HepG2 (cell line): ENCODE measurements at regions not wholly inside any gene's neighbourhood (a gene's known extent, or its start where the extent isn't known, plus 50 kb on each side); places are given as distances from the start of the nearest gene placed in this dataset.

Experiments used
- ATAC-seq: fragments of 200-7000 bp; cut with Tn5 transposase; 3 replicates; pipeline ENCODE4 v1.9.1; 2020; ENCODE audit warnings: mild to moderate bottlenecking, moderate library complexity
- BruUV-seq: library from RNA; stranded (reverse); fragments of 400-500 nt; replicated peaks from 2 replicates; lab custom pipeline; 2021; lab: Mats Ljungman, UMichigan
- CTCF ChIA-PET: fragments of 300-600 bp; formaldehyde crosslinking; extraction: SDS; loops from one replicate; lab custom pipeline; 2021; ENCODE audit warnings: low total read pairs, inconsistent platforms, low intra/inter-chr PET ratio; lab: Yijun Ruan, JAX
- POLR2A ChIA-PET: fragments of 350-600 bp; sonication (Branson Sonifier 250); formaldehyde crosslinking; loops from one replicate; lab custom pipeline; 2020; ENCODE audit warnings: antibody characterized with exemption, inconsistent platforms; lab: Yijun Ruan, JAX
- DNase-seq: peaks from one replicate; pipeline ENCODE4 v3.0.0-alpha.2; 2015; ENCODE audit warnings: low spot score
- FAIRE-seq: peaks from 3 replicates; lab custom pipeline; 2011; peaks lifted over from hg19 to GRCh38; lab: Jason Lieb, UNC
- H2AFZ ChIP-seq: one replicate; pipeline ENCODE4 v1.6.1; 2011; ENCODE audit warnings: low read length, inconsistent platforms
- H3K27ac ChIP-seq: fragments of 300-600 bp; 3 replicates; pipeline ENCODE4 v1.8.0; 2011; ENCODE audit warnings: mixed run types, mild to moderate bottlenecking, mixed read lengths, low read length, inconsistent platforms; ENCODE audit not compliant: insufficient read depth; ENCODE audit errors: extremely low read length
- H3K27me3 ChIP-seq, 2 experiments: fragments of 200-600 bp in 1 of 2; 2 replicates in 1 of 2; 3 replicates in 1 of 2; pipeline versions ENCODE4 v1.6.0 to v1.8.0; 2011; ENCODE audit warnings: low read length in 2 of 2, mild to moderate bottlenecking in 2 of 2, moderate library complexity in 2 of 2, inconsistent platforms in 1 of 2; ENCODE audit not compliant: insufficient read depth in 2 of 2, control insufficient read depth in 1 of 2
- H3K36me3 ChIP-seq, 2 experiments: fragments of 200-600 bp in 1 of 2; replicated peaks in 1 of 2; 2 replicates in 1 of 2; 3 replicates in 1 of 2; pipeline versions ENCODE4 v1.5.1 to v1.8.0; 2011; ENCODE audit warnings: low read length in 2 of 2, inconsistent platforms in 1 of 2; ENCODE audit not compliant: insufficient read depth in 2 of 2, control insufficient read depth in 1 of 2
- H3K4me1 ChIP-seq: 2 replicates; pipeline ENCODE4 v1.5.1; 2012; ENCODE audit warnings: low read length, inconsistent platforms; ENCODE audit not compliant: insufficient read depth
- H3K4me2 ChIP-seq: 2 replicates; pipeline ENCODE4 v1.6.0; 2011; ENCODE audit warnings: low read depth, low read length, inconsistent platforms
- H3K4me3 ChIP-seq, 3 experiments: fragments of 200-600 bp in 1 of 3; sonication (generic), shearing (Covaris generic) in 1 of 3; replicated peaks in 1 of 3; 2 replicates each; pipeline ENCODE4 v1.5.1; 2011 to 2016; ENCODE audit warnings: low read length in 3 of 3, inconsistent platforms in 2 of 3, low read depth in 2 of 3, mild to moderate bottlenecking in 2 of 3, control low read depth in 1 of 3, mixed read lengths in 1 of 3; ENCODE audit not compliant: insufficient read depth in 1 of 3
- H3K79me2 ChIP-seq: one replicate; pipeline ENCODE4 v1.6.1; 2011; ENCODE audit warnings: low read length, inconsistent platforms; ENCODE audit not compliant: insufficient read depth
- H3K9ac ChIP-seq: 2 replicates; pipeline ENCODE4 v1.6.0; 2011; ENCODE audit warnings: mild to moderate bottlenecking, low read depth, low read length, inconsistent platforms; ENCODE audit not compliant: insufficient read depth
- H3K9me3 ChIP-seq: 2 replicates; pipeline ENCODE4 v1.5.1; 2012; ENCODE audit warnings: mild to moderate bottlenecking, low read length
- H4K20me1 ChIP-seq: 2 replicates; pipeline ENCODE4 v1.6.0; 2011; ENCODE audit warnings: inconsistent platforms, mild to moderate bottlenecking, low read length, moderate library complexity; ENCODE audit not compliant: insufficient read depth
- BRCA1 ChIP-seq: sonication (generic); formaldehyde crosslinking; IDR thresholded peaks from 2 replicates; pipeline ENCODE4 v1.4.0; 2020; ENCODE audit warnings: missing genetic modification reagents
- ETV5 ChIP-seq: IDR thresholded peaks from 2 replicates; pipeline ENCODE4 v1.6.1; 2018; ENCODE audit warnings: missing biosample characterization, missing genetic modification reagents, inconsistent platforms, borderline replicate concordance
- PAWR ChIP-seq: sonication (generic); formaldehyde crosslinking; IDR thresholded peaks from 2 replicates; pipeline ENCODE4 v1.4.0; 2020; ENCODE audit warnings: missing genetic modification reagents, mild to moderate bottlenecking, borderline replicate concordance
- REST ChIP-seq, 2 experiments: IDR thresholded peaks; 2 replicates each; pipeline ENCODE4 v1.6.1; 2011 to 2012; ENCODE audit warnings: low read length in 2 of 2, borderline replicate concordance in 1 of 2, low read depth in 1 of 2, mild to moderate bottlenecking in 1 of 2, moderate library complexity in 1 of 2
- TAF1 ChIP-seq: sonication (generic); formaldehyde crosslinking; IDR thresholded peaks from 2 replicates; pipeline ENCODE4 v1.4.0; 2020; ENCODE audit warnings: missing genetic modification reagents
- TARDBP ChIP-seq: sonication (generic); formaldehyde crosslinking; IDR thresholded peaks from 2 replicates; pipeline ENCODE4 v1.8.0; 2022; ENCODE audit warnings: mild to moderate bottlenecking, missing genetic modification reagents
- TBX3 ChIP-seq: fragments of 450-650 bp; IDR thresholded peaks from 2 replicates; pipeline ENCODE4 v1.6.1; 2017; ENCODE audit warnings: antibody characterized with exemption, mild to moderate bottlenecking, inconsistent platforms, borderline replicate concordance
- ZBTB4 ChIP-seq: sonication (generic); formaldehyde crosslinking; IDR thresholded peaks from 2 replicates; pipeline ENCODE4 v1.4.0; 2020; ENCODE audit warnings: missing genetic modification reagents, mild to moderate bottlenecking, borderline replicate concordance
- ZNF160 ChIP-seq: sonication (generic); formaldehyde crosslinking; IDR thresholded peaks from 2 replicates; pipeline ENCODE4 v1.8.0; 2022; ENCODE audit warnings: mild to moderate bottlenecking, inconsistent platforms, missing genetic modification reagents
- ZNF292 ChIP-seq: sonication (generic); formaldehyde crosslinking; IDR thresholded peaks from 2 replicates; pipeline ENCODE4 v1.8.1; 2022; ENCODE audit warnings: mild to moderate bottlenecking, low read depth, missing genetic modification reagents, borderline replicate concordance
- ZNF460 ChIP-seq: sonication (generic); formaldehyde crosslinking; IDR thresholded peaks from 2 replicates; pipeline ENCODE4 v1.5.1; 2020; ENCODE audit warnings: missing genetic modification reagents, mild to moderate bottlenecking, borderline replicate concordance
- ZNF687 ChIP-seq: sonication (generic); formaldehyde crosslinking; IDR thresholded peaks from 2 replicates; pipeline ENCODE4 v1.5.1; 2020; ENCODE audit warnings: mild to moderate bottlenecking, missing genetic modification reagents, moderate library complexity
- ZNF768 ChIP-seq: sonication (generic); formaldehyde crosslinking; IDR thresholded peaks from 2 replicates; pipeline ENCODE4 v1.4.0; 2020; ENCODE audit warnings: missing genetic modification reagents
- ZNF777 ChIP-seq: sonication (generic); formaldehyde crosslinking; IDR thresholded peaks from 2 replicates; pipeline ENCODE4 v1.4.0; 2020; ENCODE audit warnings: missing genetic modification reagents
- WGBS: methylation state at CpG from one replicate; pipeline ENCODE4 v1.1.6; 2017; ENCODE audit warnings: low lambda C conversion rate; 5-methylcytosine and 5-hydroxymethylcytosine counted together
- in situ Hi-C: cut with HindIII; loops from 2 replicates; pipeline ENCODE4 v1.10.0; 2017; ENCODE audit warnings: low pct_unique_long_range_greater_than_20kb; ENCODE audit not compliant: extremely low pct_ligation_motif_present
- intact Hi-C: fragments of 100-400 bp; cut with micrococcal nuclease; formaldehyde crosslinking; loops from one replicate; pipeline ENCODE4 v1.10.0; 2022; ENCODE audit not compliant: unreplicated experiment

GRCh38 chr4:134499074-134499473 is 297.5 kb upstream of the PABPC4L start:
- no peak for ATAC-seq
- no TSS peak for BruUV-seq
- no peak for TF ChIP-seq ZNF160 (CRISPR knock-in tag)
- no peak for TF ChIP-seq PAWR (CRISPR knock-in tag)
- TF ChIP-seq ZNF768 (CRISPR knock-in tag): no peak
- no peak for TF ChIP-seq ZNF687
- TF ChIP-seq TARDBP (CRISPR knock-in tag): no peak
- no peak for TF ChIP-seq TBX3
- no peak for TF ChIP-seq ZBTB4 (CRISPR knock-in tag)
- TF ChIP-seq ZNF460 (CRISPR knock-in tag): no peak
- TF ChIP-seq ETV5: no peak
- TF ChIP-seq ZNF777: no peak
- no peak for TF ChIP-seq REST (IDR thresholded peaks at IDR 0.05; ENCODE audit: borderline replicate concordance in 1 of 2, low read depth in 1 of 2, low read length in 2 of 2)
- no peak for TF ChIP-seq ZNF292
- TF ChIP-seq BRCA1: no peak
- TF ChIP-seq TAF1: no peak

More at GRCh38 chr4:134499074-134499473, 297.5 kb upstream of the PABPC4L start:
- no peaks in the 10 kb centered on the region for H3K79me2 ChIP-seq
- WGBS: 0% methylated on average over 1 of the region's 1 CpG
- no peak overlapping the region for H2AFZ ChIP-seq
- in situ Hi-C loops: no loop called here
- no peaks in the 10 kb centered on the region for H3K36me3 ChIP-seq
- H3K4me1 ChIP-seq: no peaks in the 10 kb centered on the region
- H3K27me3 ChIP-seq: no peaks in the 10 kb centered on the region
- ChIA-PET POLR2A (no interaction called here), CTCF (no interaction called here)
- FAIRE-seq (no peak), DNase-seq (no peak)
- no peaks in the 10 kb centered on the region for H4K20me1 ChIP-seq
- no peak overlapping the region for H3K27ac ChIP-seq
- no peak overlapping the region for H3K4me3 ChIP-seq
- no peak overlapping the region for H3K4me2 ChIP-seq
- H3K9ac ChIP-seq: no peak overlapping the region
- H3K9me3 ChIP-seq: no peaks in the 10 kb centered on the region
- intact Hi-C loops: no loop called here
